ENCODE measurements at regions not wholly inside any gene's neighbourhood (a gene's known extent, or its start where the extent isn't known, plus 50 kb on each side); places are given as distances from the start of the nearest gene placed in this dataset.

GRCh38 chr10:55786461-55787050, 574.5 kb downstream of the ZWINT start:
- H3K27me3 ChIP-seq (replicated peaks) = no peaks in the 10 kb centered on the region
- in situ Hi-C loops (cut with HindIII; ENCODE audit: low pct_ligation_motif_present, low sequenced_read_pairs) = no loop called here
- DNase-seq = no peak
- no peaks in the 10 kb centered on the region for H3K36me3 ChIP-seq (replicated peaks)
- TF ChIP-seq CTCF (IDR thresholded peaks at IDR 0.05; ENCODE audit: low read depth, low read length, missing control alignments) = no peak
- H3K4me3 ChIP-seq (ENCODE audit: low read depth, low read length) = no peak overlapping the region
- H3K27ac ChIP-seq = no peak overlapping the region

- DNase-seq = no peak
- no peak overlapping the region for H3K4me3 ChIP-seq (ENCODE audit: low read depth, low read length)
- no peak overlapping the region for H3K27ac ChIP-seq
- no peak for TF ChIP-seq CTCF (IDR thresholded peaks at IDR 0.05; ENCODE audit: low read depth, low read length, missing control alignments)
- H3K27me3 ChIP-seq (replicated peaks) = no peaks in the 10 kb centered on the region
- in situ Hi-C loops (cut with HindIII; ENCODE audit: low pct_ligation_motif_present, low sequenced_read_pairs) = no loop called here
- no peaks in the 10 kb centered on the region for H3K36me3 ChIP-seq (replicated peaks)
Measured at GRCh38 chr10:55782181-55782580, 578.9 kb downstream of the ZWINT start.

GRCh38 chr10:55766212-55766611, 594.8 kb downstream of the ZWINT start:
- Histone ChIP-seq H3K36me3 (replicated peaks) (no peaks in the 10 kb centered on the region), H3K27ac (no peak overlapping the region), H3K27me3 (replicated peaks) (no peaks in the 10 kb centered on the region), H3K4me3 (ENCODE audit: low read depth, low read length) (no peak overlapping the region)
- DNase-seq = no peak
- no peak for TF ChIP-seq CTCF (IDR thresholded peaks at IDR 0.05; ENCODE audit: low read depth, low read length, missing control alignments)
- in situ Hi-C loops (cut with HindIII; ENCODE audit: low pct_ligation_motif_present, low sequenced_read_pairs) = no loop called here

GRCh38 chr10:55750458-55750857, 610.6 kb downstream of the ZWINT start:
- in situ Hi-C loops (cut with HindIII; ENCODE audit: low pct_ligation_motif_present, low sequenced_read_pairs) = no loop called here
- DNase-seq = no peak
- Histone ChIP-seq H3K36me3 (replicated peaks) (no peaks in the 10 kb centered on the region), H3K27me3 (replicated peaks) (no peaks in the 10 kb centered on the region), H3K27ac (no peak overlapping the region), H3K4me3 (ENCODE audit: low read depth, low read length) (no peak overlapping the region)
- TF ChIP-seq CTCF (IDR thresholded peaks at IDR 0.05; ENCODE audit: low read depth, low read length, missing control alignments) = no peak

- Histone ChIP-seq H3K27ac (no peak overlapping the region), H3K4me3 (ENCODE audit: low read depth, low read length) (no peak overlapping the region), H3K36me3 (replicated peaks) (no peaks in the 10 kb centered on the region), H3K27me3 (replicated peaks) (no peaks in the 10 kb centered on the region)
- DNase-seq = no peak
- in situ Hi-C loops (cut with HindIII; ENCODE audit: low pct_ligation_motif_present, low sequenced_read_pairs) = no loop called here
- no peak for TF ChIP-seq CTCF (IDR thresholded peaks at IDR 0.05; ENCODE audit: low read depth, low read length, missing control alignments)
Measured at GRCh38 chr10:55747244-55747643, 613.8 kb downstream of the ZWINT start.

- H3K27me3 ChIP-seq (replicated peaks) = no peaks in the 10 kb centered on the region
- no peak overlapping the region for H3K27ac ChIP-seq
- DNase-seq = no peak
- no peaks in the 10 kb centered on the region for H3K36me3 ChIP-seq (replicated peaks)
- H3K4me3 ChIP-seq (ENCODE audit: low read depth, low read length) = no peak overlapping the region
- TF ChIP-seq CTCF (IDR thresholded peaks at IDR 0.05; ENCODE audit: low read depth, low read length, missing control alignments) = no peak
- in situ Hi-C loops (cut with HindIII; ENCODE audit: low pct_ligation_motif_present, low sequenced_read_pairs) = no loop called here
Measured at GRCh38 chr10:55746002-55746401, 615.1 kb downstream of the ZWINT start.

Data from brain microvascular endothelial cell (primary cell).